Endothelial cell of umbilical vein (primary cell): ENCODE measurements at regions not wholly inside any gene's neighbourhood (a gene's known extent, or its start where the extent isn't known, plus 50 kb on each side); places are given as distances from the start of the nearest gene placed in this dataset.

Source experiments
- BruUV-seq: library from RNA; stranded (reverse); fragments of 400-500 nt; replicated peaks from 2 replicates; lab custom pipeline; 2021; lab: Mats Ljungman, UMichigan
- CTCF ChIA-PET: fragments of 300-600, 350-600 bp; sonication (Branson Sonifier 250); formaldehyde crosslinking; loops from one replicate; lab custom pipeline; 2021; ENCODE audit warnings: antibody characterized with exemption, inconsistent platforms; lab: Charles Lee
- POLR2A ChIA-PET: fragments of 300-600, 350-600 bp; sonication (Branson Sonifier 250); formaldehyde crosslinking; loops from one replicate; lab custom pipeline; 2021; ENCODE audit warnings: antibody characterized with exemption, inconsistent platforms; lab: Charles Lee
- DNase-seq: peaks from one replicate; pipeline ENCODE4 v3.0.0-alpha.2; 2011; ENCODE audit warnings: low read depth, low spot score
- FAIRE-seq: peaks from 2 replicates; lab custom pipeline; 2011; peaks lifted over from hg19 to GRCh38; lab: Jason Lieb, UNC
- H2AFZ ChIP-seq: 2 replicates; pipeline ENCODE4 v1.6.0; 2012; ENCODE audit warnings: low read depth, low read length, control low read depth, inconsistent platforms
- H3K27ac ChIP-seq: 2 replicates; pipeline ENCODE4 v1.5.1; 2011; ENCODE audit warnings: low read depth, mild to moderate bottlenecking, control low read depth, low read length, moderate library complexity; ENCODE audit not compliant: insufficient read depth
- H3K27me3 ChIP-seq, 2 experiments: 2 replicates each; pipeline versions ENCODE4 v1.6.0 to v1.6.1; 2011; ENCODE audit warnings: low read length in 2 of 2, mixed read lengths in 1 of 2; ENCODE audit not compliant: control insufficient read depth in 2 of 2, insufficient read depth in 2 of 2
- H3K36me3 ChIP-seq, 2 experiments: 2 replicates in 1 of 2; 3 replicates in 1 of 2; pipeline ENCODE4 v1.5.1; 2011; ENCODE audit warnings: low read length in 2 of 2, mild to moderate bottlenecking in 1 of 2, moderate library complexity in 1 of 2; ENCODE audit not compliant: control insufficient read depth in 2 of 2, insufficient read depth in 2 of 2; ENCODE audit errors: extremely low read depth in 1 of 2
- H3K4me1 ChIP-seq: 3 replicates; pipeline ENCODE4 v1.5.1; 2011; ENCODE audit warnings: mild to moderate bottlenecking, low read length; ENCODE audit not compliant: control insufficient read depth, insufficient read depth; ENCODE audit errors: extremely low read depth
- H3K4me2 ChIP-seq: 2 replicates; pipeline ENCODE4 v1.6.1; 2011; ENCODE audit warnings: low read length, control low read depth, mixed read lengths; ENCODE audit not compliant: insufficient read depth
- H3K4me3 ChIP-seq, 3 experiments: fragments of 200-600 bp in 1 of 3; sonication (generic), shearing (Covaris generic) in 1 of 3; replicated peaks in 1 of 3; 2 replicates each; pipeline ENCODE4 v1.5.1; 2011 to 2016; ENCODE audit warnings: control low read depth in 3 of 3, low read length in 3 of 3, mild to moderate bottlenecking in 2 of 3, inconsistent platforms in 1 of 3, low read depth in 1 of 3, moderate library complexity in 1 of 3; ENCODE audit not compliant: insufficient read depth in 1 of 3
- H3K79me2 ChIP-seq: 2 replicates; pipeline ENCODE4 v1.6.0; 2012; ENCODE audit warnings: low read length, inconsistent platforms; ENCODE audit not compliant: control insufficient read depth, insufficient read depth
- H3K9ac ChIP-seq: replicated peaks from 2 replicates; pipeline ENCODE3; 2011; ENCODE audit warnings: low read length, control low read depth; ENCODE audit not compliant: insufficient read depth; ENCODE audit errors: extremely low read depth
- H3K9me1 ChIP-seq: replicated peaks from 3 replicates; pipeline ENCODE4 v1.6.0; 2011; ENCODE audit warnings: mild to moderate bottlenecking, low read length; ENCODE audit not compliant: control insufficient read depth, insufficient read depth; ENCODE audit errors: extremely low read depth
- H3K9me3 ChIP-seq: replicated peaks from 2 replicates; pipeline ENCODE4 v1.5.1; 2012; ENCODE audit warnings: low read length, inconsistent platforms; ENCODE audit not compliant: control insufficient read depth, insufficient read depth
- H4K20me1 ChIP-seq: replicated peaks from 2 replicates; pipeline ENCODE3; 2011; ENCODE audit warnings: mild to moderate bottlenecking, low read length; ENCODE audit not compliant: control insufficient read depth, insufficient read depth; ENCODE audit errors: extremely low read depth
- CTCF ChIP-seq, 2 donors: IDR thresholded peaks; 1 replicate in 1 of 2; 2 replicates in 1 of 2; pipeline ENCODE4 v1.5.1; 2011; ENCODE audit warnings: low read length in 2 of 2, mild to moderate bottlenecking in 2 of 2, moderate library complexity in 2 of 2, control low read depth in 1 of 2, inconsistent platforms in 1 of 2, low read depth in 1 of 2; ENCODE audit not compliant: insufficient read depth in 1 of 2; ENCODE audit errors: extremely low read depth in 1 of 2
- EZH2 ChIP-seq: IDR thresholded peaks from 2 replicates; pipeline ENCODE4 v1.6.1; 2012; ENCODE audit warnings: borderline replicate concordance, low read depth, mild to moderate bottlenecking, moderate library complexity, low read length, inconsistent platforms; ENCODE audit not compliant: severe bottlenecking
- FOS ChIP-seq: IDR thresholded peaks from 2 replicates; pipeline ENCODE4 v1.6.1; 2011; ENCODE audit warnings: mild to moderate bottlenecking, low read length, moderate library complexity, borderline replicate concordance; ENCODE audit not compliant: insufficient read depth
- GATA2 ChIP-seq: IDR thresholded peaks from 2 replicates; pipeline ENCODE4 v1.7.0; 2011; ENCODE audit warnings: low read depth, mild to moderate bottlenecking, moderate library complexity, mixed read lengths, low read length; ENCODE audit not compliant: insufficient read length, insufficient read depth
- JUN ChIP-seq: IDR thresholded peaks from 2 replicates; pipeline ENCODE4 v1.6.1; 2011; ENCODE audit warnings: borderline replicate concordance, low read depth; ENCODE audit not compliant: insufficient read length, insufficient read depth
- MAX ChIP-seq: IDR thresholded peaks from 2 replicates; pipeline ENCODE4 v1.6.1; 2011; ENCODE audit not compliant: insufficient read depth, insufficient read length
- MYC ChIP-seq: IDR thresholded peaks from one replicate; pipeline ENCODE4 v1.6.1; 2011; ENCODE audit warnings: mild to moderate bottlenecking, low read depth, low read length
- POLR2A ChIP-seq: IDR thresholded peaks from 2 replicates; pipeline ENCODE4 v1.6.1; 2012; ENCODE audit warnings: low read depth, mild to moderate bottlenecking, control low read depth, low read length
- POLR2AphosphoS5 ChIP-seq: IDR thresholded peaks from 2 replicates; pipeline ENCODE4 v1.6.1; 2012; ENCODE audit warnings: low read depth, mild to moderate bottlenecking, control low read depth, low read length, moderate library complexity; ENCODE audit not compliant: insufficient read depth
- dilution Hi-C: fragments of 300-500 bp; cut with MboI; formaldehyde crosslinking; loops from one replicate; pipeline ENCODE4 v1.15.0; 2019; ENCODE audit warnings: low sequenced_read_pairs; ENCODE audit not compliant: extremely low pct_ligation_motif_present
- intact Hi-C: fragments of 100-400 bp; cut with micrococcal nuclease; formaldehyde crosslinking; loops from one replicate; pipeline ENCODE4 v1.10.0; 2022

GRCh38 chr12:23230899-23231298, 605.9 kb downstream of the ETNK1 start:
- no peaks in the 10 kb centered on the region for H3K27me3 ChIP-seq
- H3K9ac ChIP-seq = no peak overlapping the region
- BruUV-seq = no TSS peak
- CTCF ChIA-PET = no interaction called here
- no peaks in the 10 kb centered on the region for H3K79me2 ChIP-seq
- H2AFZ ChIP-seq = no peak overlapping the region
- H3K27ac ChIP-seq = no peak overlapping the region
- no peaks in the 10 kb centered on the region for H4K20me1 ChIP-seq
- no peak overlapping the region for H3K4me2 ChIP-seq
- intact Hi-C loops = no loop called here
- no peaks in the 10 kb centered on the region for H3K4me1 ChIP-seq
- no peak for DNase-seq
- dilution Hi-C loops = no loop called here
- POLR2A ChIA-PET = no interaction called here
- H3K36me3 ChIP-seq = no peaks in the 10 kb centered on the region
- FAIRE-seq = no peak
- no peaks in the 10 kb centered on the region for H3K9me3 ChIP-seq
- no peaks in the 10 kb centered on the region for H3K9me1 ChIP-seq
- no peak for TF ChIP-seq MYC
- TF ChIP-seq MAX = no peak
- TF ChIP-seq GATA2 = no peak
- no peak for TF ChIP-seq EZH2
- no peak for TF ChIP-seq POLR2A
- TF ChIP-seq POLR2AphosphoS5 = no peak
- no peak for TF ChIP-seq JUN
- no peak overlapping the region for H3K4me3 ChIP-seq

GRCh38 chr12:23236066-23236780, 611.3 kb downstream of the ETNK1 start:
- dilution Hi-C loops (no loop called here), intact Hi-C loops (no loop called here)
- H3K36me3 ChIP-seq = no peaks in the 10 kb centered on the region
- ChIA-PET POLR2A (interaction anchor here (0.7 kb wide), 1 partner anchor 756 kb away, joined by 4 read pairs; no protein-coding TSS in a partner anchor), CTCF (no interaction called here)
- no peak overlapping the region for H2AFZ ChIP-seq
- H3K27me3 ChIP-seq = no peaks in the 10 kb centered on the region
- BruUV-seq = no TSS peak
- H3K9me1 ChIP-seq = no peaks in the 10 kb centered on the region
- H4K20me1 ChIP-seq = no peaks in the 10 kb centered on the region
- TF ChIP-seq POLR2A (no peak), EZH2 (no peak), JUN (no peak), GATA2 (no peak), CTCF (IDR thresholded peaks at IDR 0.05; ENCODE audit: extremely low read depth in 1 of 2, insufficient read depth in 1 of 2, low read depth in 1 of 2, low read length in 2 of 2) (no peak), FOS (no peak), MYC (no peak), POLR2AphosphoS5 (no peak), MAX (no peak)
- H3K79me2 ChIP-seq = no peaks in the 10 kb centered on the region
- no peaks in the 10 kb centered on the region for H3K9me3 ChIP-seq
- no peak overlapping the region for H3K4me2 ChIP-seq
- H3K9ac ChIP-seq = no peak overlapping the region
- no peak for FAIRE-seq
- H3K4me1 ChIP-seq = no peaks in the 10 kb centered on the region
- H3K27ac ChIP-seq = no peak overlapping the region
- no peak for DNase-seq
- no peak overlapping the region for H3K4me3 ChIP-seq
